ENCODE measurements at regions not wholly inside any gene's neighbourhood (a gene's known extent, or its start where the extent isn't known, plus 50 kb on each side); places are given as distances from the start of the nearest gene placed in this dataset.

DNA sequence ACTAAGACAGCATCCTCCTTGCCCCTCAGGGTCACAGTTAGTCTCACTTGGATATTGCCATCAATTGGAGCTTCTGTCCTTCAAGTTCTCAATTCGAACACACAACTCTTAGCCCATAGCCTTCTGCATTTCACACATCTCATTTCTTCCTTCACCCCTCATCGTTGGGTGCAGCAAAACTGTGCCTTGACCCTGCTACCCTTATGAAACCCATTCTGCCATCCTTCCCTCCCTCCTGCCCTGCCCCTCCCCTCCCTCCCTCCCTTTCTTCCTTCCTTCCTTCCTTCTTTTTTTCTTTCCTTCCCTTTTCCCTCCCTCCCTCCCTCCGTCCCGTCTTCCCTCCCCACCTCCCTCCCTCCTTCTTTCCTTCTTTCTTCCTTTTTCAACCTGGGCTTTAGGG lies 80.7 kb upstream of the CYRIA start (continued):
- TF ChIP-seq, protein P1, sequence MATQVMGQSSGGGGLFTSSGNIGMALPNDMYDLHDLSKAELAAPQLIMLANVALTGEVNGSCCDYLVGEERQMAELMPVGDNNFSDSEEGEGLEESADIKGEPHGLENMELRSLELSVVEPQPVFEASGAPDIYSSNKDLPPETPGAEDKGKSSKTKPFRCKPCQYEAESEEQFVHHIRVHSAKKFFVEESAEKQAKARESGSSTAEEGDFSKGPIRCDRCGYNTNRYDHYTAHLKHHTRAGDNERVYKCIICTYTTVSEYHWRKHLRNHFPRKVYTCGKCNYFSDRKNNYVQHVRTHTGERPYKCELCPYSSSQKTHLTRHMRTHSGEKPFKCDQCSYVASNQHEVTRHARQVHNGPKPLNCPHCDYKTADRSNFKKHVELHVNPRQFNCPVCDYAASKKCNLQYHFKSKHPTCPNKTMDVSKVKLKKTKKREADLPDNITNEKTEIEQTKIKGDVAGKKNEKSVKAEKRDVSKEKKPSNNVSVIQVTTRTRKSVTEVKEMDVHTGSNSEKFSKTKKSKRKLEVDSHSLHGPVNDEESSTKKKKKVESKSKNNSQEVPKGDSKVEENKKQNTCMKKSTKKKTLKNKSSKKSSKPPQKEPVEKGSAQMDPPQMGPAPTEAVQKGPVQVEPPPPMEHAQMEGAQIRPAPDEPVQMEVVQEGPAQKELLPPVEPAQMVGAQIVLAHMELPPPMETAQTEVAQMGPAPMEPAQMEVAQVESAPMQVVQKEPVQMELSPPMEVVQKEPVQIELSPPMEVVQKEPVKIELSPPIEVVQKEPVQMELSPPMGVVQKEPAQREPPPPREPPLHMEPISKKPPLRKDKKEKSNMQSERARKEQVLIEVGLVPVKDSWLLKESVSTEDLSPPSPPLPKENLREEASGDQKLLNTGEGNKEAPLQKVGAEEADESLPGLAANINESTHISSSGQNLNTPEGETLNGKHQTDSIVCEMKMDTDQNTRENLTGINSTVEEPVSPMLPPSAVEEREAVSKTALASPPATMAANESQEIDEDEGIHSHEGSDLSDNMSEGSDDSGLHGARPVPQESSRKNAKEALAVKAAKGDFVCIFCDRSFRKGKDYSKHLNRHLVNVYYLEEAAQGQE (IDR thresholded peaks at IDR 0.05; ENCODE audit: low read depth, low read length) = no peak
- TF ChIP-seq ELF1 (IDR thresholded peaks at IDR 0.05) (no peak), FOSL2 (IDR thresholded peaks at IDR 0.05; ENCODE audit: borderline replicate concordance, low read depth) (no peak), EP300 (IDR thresholded peaks at IDR 0.05; ENCODE audit: borderline replicate concordance in 1 of 2, low read depth in 1 of 2, low read length in 1 of 2) (no peak)

DNA sequence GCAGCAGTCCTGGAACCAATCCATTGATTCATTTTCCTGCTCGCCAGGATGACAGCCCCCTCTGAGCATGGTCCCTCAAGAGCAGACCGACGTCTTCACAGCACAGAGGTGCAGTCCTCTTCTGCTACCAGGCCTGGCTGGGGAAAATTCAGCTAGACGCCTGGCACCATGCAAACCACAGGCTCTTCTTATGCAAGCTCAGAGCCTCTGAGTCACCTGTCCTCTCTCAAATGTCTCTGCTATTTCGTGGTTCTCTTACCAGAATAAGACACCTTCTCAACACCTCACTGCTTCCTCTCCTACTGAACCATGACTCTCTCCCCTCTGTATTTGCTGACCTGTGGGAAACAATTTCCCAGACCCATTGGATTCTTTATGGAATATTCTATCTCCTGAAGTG lies 79.8 kb upstream of the CYRIA start:
- CTCF ChIA-PET = interaction anchor here (1.1 to 12.4 kb wide), 3 partner anchors 12 to 79 kb away, joined by 3 to 119 read pairs (median 3); no protein-coding TSS in a partner anchor
- Histone ChIP-seq H3K9me3 (no peaks in the 10 kb centered on the region), H3F3A (replicated peaks; ENCODE audit: insufficient read depth) (no peaks in the 10 kb centered on the region), H3K4me1 (ENCODE audit: control insufficient read depth in 1 of 2, insufficient read depth in 2 of 2, low read depth in 1 of 2, low read length in 1 of 2) (no peaks in the 10 kb centered on the region), H3K4me2 (no peak overlapping the region), H3K36me3 (replicated peaks in 1 of 2; ENCODE audit: control insufficient read depth in 1 of 2, insufficient read depth in 2 of 2, low read length in 1 of 2) (no peaks in the 10 kb centered on the region), H4K20me1 (ENCODE audit: insufficient read depth) (no peaks in the 10 kb centered on the region), H3K27me3 (ENCODE audit: insufficient read depth) (no peaks in the 10 kb centered on the region), H3K79me2 (ENCODE audit: insufficient read depth) (no peaks in the 10 kb centered on the region), H3K4me3 (ENCODE audit: low read depth in 2 of 2, low read length in 1 of 2) (no peak overlapping the region), H3K27ac (ENCODE audit: low read depth in 2 of 2, low read length in 1 of 2) (no peak overlapping the region), H3K9ac (no peak overlapping the region), H3K9me2 (no peaks in the 10 kb centered on the region), H2AFZ (ENCODE audit: low read depth) (no peak overlapping the region)
- no peak for DNase-seq
- POLR2A ChIA-PET = no interaction called here
- 8% methylated on average over 2 of the region's 5 CpGs for WGBS (ENCODE audit: low lambda C conversion rate)
- TF ChIP-seq MEF2A (IDR thresholded peaks at IDR 0.05; ENCODE audit: borderline replicate concordance, low read depth) (no peak), RCOR1 (IDR thresholded peaks at IDR 0.05; ENCODE audit: low read length) (no peak), POLR2AphosphoS5 (IDR thresholded peaks at IDR 0.05; ENCODE audit: low read depth, low read length) (no peak), USF2 (IDR thresholded peaks at IDR 0.05; ENCODE audit: borderline replicate concordance, low read depth, low read length) (no peak), NFIC (IDR thresholded peaks at IDR 0.05; ENCODE audit: borderline replicate concordance) (no peak), YY1 (IDR thresholded peaks at IDR 0.05; ENCODE audit: low read depth) (no peak), GATA2 (CRISPR knock-in tag; IDR thresholded peaks at IDR 0.05) (no peak), GABPA (IDR thresholded peaks at IDR 0.05; ENCODE audit: low read depth) (no peak), ZBTB33 (IDR thresholded peaks at IDR 0.05; ENCODE audit: borderline replicate concordance, low read depth) (no peak), TEAD4 (IDR thresholded peaks at IDR 0.05; ENCODE audit: borderline replicate concordance, insufficient read depth) (no peak), RXRA (IDR thresholded peaks at IDR 0.05; ENCODE audit: borderline replicate concordance, low read depth) (no peak), SIN3A (IDR thresholded peaks at IDR 0.05; ENCODE audit: borderline replicate concordance, low read depth, low read length) (no peak)
- TF ChIP-seq, protein P1 (IDR thresholded peaks at IDR 0.05; ENCODE audit: low read depth, low read length) = no peak
- TF ChIP-seq, protein P2, sequence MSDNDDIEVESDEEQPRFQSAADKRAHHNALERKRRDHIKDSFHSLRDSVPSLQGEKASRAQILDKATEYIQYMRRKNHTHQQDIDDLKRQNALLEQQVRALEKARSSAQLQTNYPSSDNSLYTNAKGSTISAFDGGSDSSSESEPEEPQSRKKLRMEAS (IDR thresholded peaks at IDR 0.05; ENCODE audit: low read depth) = no peak
